ENCODE measurements at regions not wholly inside any gene's neighbourhood (a gene's known extent, or its start where the extent isn't known, plus 50 kb on each side); places are given as distances from the start of the nearest gene placed in this dataset.

DNA sequence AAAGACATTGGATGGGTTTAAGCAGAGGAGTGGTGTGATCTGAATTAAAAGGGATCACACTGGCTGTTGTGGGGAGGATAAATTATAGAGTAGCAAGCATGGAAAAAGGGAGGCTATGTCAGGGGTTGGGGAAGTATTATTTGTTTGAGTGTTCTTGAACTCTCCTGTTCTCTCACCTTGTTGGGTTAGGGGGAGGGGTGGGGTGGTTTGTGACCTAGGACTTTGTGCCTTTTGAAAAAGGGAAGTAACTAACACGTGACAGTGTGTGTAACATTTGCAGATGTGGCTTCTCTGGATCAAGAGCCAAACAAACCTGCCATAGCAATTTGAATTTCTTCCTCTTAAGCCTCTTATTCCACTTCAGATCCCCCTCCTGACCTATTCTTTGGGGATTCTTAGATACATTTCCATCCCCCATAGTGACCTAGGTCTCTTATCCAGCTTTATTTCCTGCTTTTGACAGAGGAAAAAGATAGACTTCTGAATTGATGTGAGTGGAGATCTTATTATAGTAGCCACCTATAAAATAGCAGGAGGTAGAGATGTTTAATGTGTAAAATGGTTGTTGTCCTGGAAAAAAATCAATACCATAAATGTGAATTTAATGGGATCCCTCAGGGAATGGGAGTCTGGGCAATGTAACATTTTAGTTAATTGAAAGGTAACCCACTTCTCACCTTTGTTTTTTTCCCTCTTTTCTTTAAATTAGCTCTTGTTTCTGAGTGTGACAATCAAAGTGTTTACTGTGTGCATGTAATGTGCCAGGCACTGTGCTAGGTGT, 120.4 kb downstream of the CT47B1 start (continued):
- TF ChIP-seq RXRA (IDR thresholded peaks at IDR 0.05; ENCODE audit: borderline replicate concordance, low read depth) (no peak), PBX3 (IDR thresholded peaks at IDR 0.05) (no peak), NFIC (IDR thresholded peaks at IDR 0.05; ENCODE audit: borderline replicate concordance) (no peak), POLR2AphosphoS5 (IDR thresholded peaks at IDR 0.05; ENCODE audit: low read depth, low read length) (no peak), TCF12 (IDR thresholded peaks at IDR 0.05) (no peak), SIN3A (IDR thresholded peaks at IDR 0.05; ENCODE audit: borderline replicate concordance, low read depth, low read length) (no peak), EP300 (IDR thresholded peaks at IDR 0.05; ENCODE audit: borderline replicate concordance in 1 of 2, low read depth in 1 of 2, low read length in 1 of 2) (no peak), NRF1 (IDR thresholded peaks at IDR 0.05; ENCODE audit: low read depth, low read length) (no peak), GABPA (IDR thresholded peaks at IDR 0.05; ENCODE audit: low read depth) (no peak), USF2 (IDR thresholded peaks at IDR 0.05; ENCODE audit: borderline replicate concordance, low read depth, low read length) (no peak), SMC3 (IDR thresholded peaks at IDR 0.05; ENCODE audit: low read depth, low read length) (no peak), MEF2A (IDR thresholded peaks at IDR 0.05; ENCODE audit: borderline replicate concordance, low read depth) (no peak)

GRCh38 chrX:120753413-120754251, 122.0 kb downstream of the CT47B1 start:
- Histone ChIP-seq H4K20me1 (ENCODE audit: insufficient read depth) (no peaks in the 10 kb centered on the region), H3K27ac (ENCODE audit: low read depth in 2 of 2, low read length in 1 of 2) (no peak overlapping the region), H3K9ac (no peak overlapping the region), H3K9me3 (no peaks in the 10 kb centered on the region), H3K36me3 (replicated peaks in 1 of 2; ENCODE audit: control insufficient read depth in 1 of 2, insufficient read depth in 2 of 2, low read length in 1 of 2) (no peaks in the 10 kb centered on the region), H3K4me3 (ENCODE audit: low read depth in 2 of 2, low read length in 1 of 2) (no peak overlapping the region), H3K9me2 (no peaks in the 10 kb centered on the region), H3K4me1 (ENCODE audit: control insufficient read depth in 1 of 2, insufficient read depth in 2 of 2, low read depth in 1 of 2, low read length in 1 of 2) (no peaks in the 10 kb centered on the region), H3K4me2 (no peak overlapping the region), H3K79me2 (ENCODE audit: insufficient read depth) (no peaks in the 10 kb centered on the region), H3K27me3 (ENCODE audit: insufficient read depth) (no peaks in the 10 kb centered on the region), H3F3A (replicated peaks; ENCODE audit: insufficient read depth) (no peaks in the 10 kb centered on the region), H2AFZ (ENCODE audit: low read depth) (no peak overlapping the region)
- ChIA-PET CTCF (interaction anchor here (0.7 to 1.4 kb wide), 2 partner anchors 16 to 35 kb away, joined by 3 read pairs; no protein-coding TSS in a partner anchor), POLR2A (no interaction called here)
- no peak for DNase-seq
- TF ChIP-seq JUND (IDR thresholded peaks at IDR 0.05) (no peak), GABPA (IDR thresholded peaks at IDR 0.05; ENCODE audit: low read depth) (no peak), EZH2phosphoT487 (IDR thresholded peaks at IDR 0.05; ENCODE audit: borderline replicate concordance, low read depth) (no peak), EP300 (IDR thresholded peaks at IDR 0.05; ENCODE audit: borderline replicate concordance in 1 of 2, low read depth in 1 of 2, low read length in 1 of 2) (no peak), NRF1 (IDR thresholded peaks at IDR 0.05; ENCODE audit: low read depth, low read length) (no peak), MAX (IDR thresholded peaks at IDR 0.05; ENCODE audit: low read depth) (no peak), RXRA (IDR thresholded peaks at IDR 0.05; ENCODE audit: borderline replicate concordance, low read depth) (no peak)
- TF ChIP-seq, protein P1, sequence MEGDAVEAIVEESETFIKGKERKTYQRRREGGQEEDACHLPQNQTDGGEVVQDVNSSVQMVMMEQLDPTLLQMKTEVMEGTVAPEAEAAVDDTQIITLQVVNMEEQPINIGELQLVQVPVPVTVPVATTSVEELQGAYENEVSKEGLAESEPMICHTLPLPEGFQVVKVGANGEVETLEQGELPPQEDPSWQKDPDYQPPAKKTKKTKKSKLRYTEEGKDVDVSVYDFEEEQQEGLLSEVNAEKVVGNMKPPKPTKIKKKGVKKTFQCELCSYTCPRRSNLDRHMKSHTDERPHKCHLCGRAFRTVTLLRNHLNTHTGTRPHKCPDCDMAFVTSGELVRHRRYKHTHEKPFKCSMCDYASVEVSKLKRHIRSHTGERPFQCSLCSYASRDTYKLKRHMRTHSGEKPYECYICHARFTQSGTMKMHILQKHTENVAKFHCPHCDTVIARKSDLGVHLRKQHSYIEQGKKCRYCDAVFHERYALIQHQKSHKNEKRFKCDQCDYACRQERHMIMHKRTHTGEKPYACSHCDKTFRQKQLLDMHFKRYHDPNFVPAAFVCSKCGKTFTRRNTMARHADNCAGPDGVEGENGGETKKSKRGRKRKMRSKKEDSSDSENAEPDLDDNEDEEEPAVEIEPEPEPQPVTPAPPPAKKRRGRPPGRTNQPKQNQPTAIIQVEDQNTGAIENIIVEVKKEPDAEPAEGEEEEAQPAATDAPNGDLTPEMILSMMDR (IDR thresholded peaks at IDR 0.05), result no peak
- TF ChIP-seq, protein P2, sequence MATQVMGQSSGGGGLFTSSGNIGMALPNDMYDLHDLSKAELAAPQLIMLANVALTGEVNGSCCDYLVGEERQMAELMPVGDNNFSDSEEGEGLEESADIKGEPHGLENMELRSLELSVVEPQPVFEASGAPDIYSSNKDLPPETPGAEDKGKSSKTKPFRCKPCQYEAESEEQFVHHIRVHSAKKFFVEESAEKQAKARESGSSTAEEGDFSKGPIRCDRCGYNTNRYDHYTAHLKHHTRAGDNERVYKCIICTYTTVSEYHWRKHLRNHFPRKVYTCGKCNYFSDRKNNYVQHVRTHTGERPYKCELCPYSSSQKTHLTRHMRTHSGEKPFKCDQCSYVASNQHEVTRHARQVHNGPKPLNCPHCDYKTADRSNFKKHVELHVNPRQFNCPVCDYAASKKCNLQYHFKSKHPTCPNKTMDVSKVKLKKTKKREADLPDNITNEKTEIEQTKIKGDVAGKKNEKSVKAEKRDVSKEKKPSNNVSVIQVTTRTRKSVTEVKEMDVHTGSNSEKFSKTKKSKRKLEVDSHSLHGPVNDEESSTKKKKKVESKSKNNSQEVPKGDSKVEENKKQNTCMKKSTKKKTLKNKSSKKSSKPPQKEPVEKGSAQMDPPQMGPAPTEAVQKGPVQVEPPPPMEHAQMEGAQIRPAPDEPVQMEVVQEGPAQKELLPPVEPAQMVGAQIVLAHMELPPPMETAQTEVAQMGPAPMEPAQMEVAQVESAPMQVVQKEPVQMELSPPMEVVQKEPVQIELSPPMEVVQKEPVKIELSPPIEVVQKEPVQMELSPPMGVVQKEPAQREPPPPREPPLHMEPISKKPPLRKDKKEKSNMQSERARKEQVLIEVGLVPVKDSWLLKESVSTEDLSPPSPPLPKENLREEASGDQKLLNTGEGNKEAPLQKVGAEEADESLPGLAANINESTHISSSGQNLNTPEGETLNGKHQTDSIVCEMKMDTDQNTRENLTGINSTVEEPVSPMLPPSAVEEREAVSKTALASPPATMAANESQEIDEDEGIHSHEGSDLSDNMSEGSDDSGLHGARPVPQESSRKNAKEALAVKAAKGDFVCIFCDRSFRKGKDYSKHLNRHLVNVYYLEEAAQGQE (IDR thresholded peaks at IDR 0.05; ENCODE audit: low read depth, low read length), result no peak
- WGBS (ENCODE audit: low lambda C conversion rate), result 33% methylated on average over 10 of the region's 10 CpGs
